ENCODE measurements at regions not wholly inside any gene's neighbourhood (a gene's known extent, or its start where the extent isn't known, plus 50 kb on each side); places are given as distances from the start of the nearest gene placed in this dataset.
"Not testable (repeated sequence)": the region's sequence is repeated elsewhere in the genome, so short reads cannot be mapped to it uniquely, and the experiment has no call there.

DNA sequence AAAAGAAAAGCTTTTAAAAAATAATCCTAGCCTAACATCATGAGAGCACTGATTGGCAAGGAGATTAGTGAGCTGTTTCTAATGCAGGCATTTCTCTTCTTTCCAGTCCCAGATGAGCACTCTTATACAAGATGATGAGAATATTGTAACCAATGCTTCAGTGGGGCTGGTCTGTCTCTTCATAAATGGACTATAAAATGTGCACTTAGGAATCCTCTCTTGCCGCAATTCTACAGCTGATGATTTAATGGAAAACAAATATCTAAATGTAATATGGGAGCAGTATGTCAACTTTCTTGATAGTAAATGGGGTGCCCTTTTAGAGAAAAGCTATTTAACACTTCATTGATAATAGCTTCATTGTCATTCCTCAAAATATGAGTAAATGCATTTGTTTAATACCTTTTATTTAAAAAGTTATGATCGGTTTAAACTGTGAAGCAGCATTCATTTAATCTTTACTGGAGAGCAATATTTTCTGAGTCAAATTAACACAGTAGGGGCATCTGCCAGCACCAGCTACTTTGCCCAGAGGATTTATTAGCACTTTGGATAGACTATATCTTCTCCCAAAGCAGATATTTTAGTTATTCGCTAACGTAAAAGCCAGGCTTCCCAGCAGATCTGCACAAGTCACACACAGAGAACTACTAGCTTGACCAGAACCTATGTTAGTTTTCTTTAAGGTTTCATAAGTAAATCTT, 985.9 kb downstream of the DIPK2A start:
- Histone ChIP-seq H3K9me3 (no peaks in the 10 kb centered on the region), H3K4me3 (no peak overlapping the region), H3K27ac (no peak overlapping the region), H3K27me3 (no peaks in the 10 kb centered on the region), H3K4me1 (no peaks in the 10 kb centered on the region), H3K36me3 (no peaks in the 10 kb centered on the region)
- intact Hi-C loops (cut with DNase I): no loop called here
- no peak for DNase-seq (ENCODE audit: low spot score in 2 of 2)
- TF ChIP-seq, protein P1, sequence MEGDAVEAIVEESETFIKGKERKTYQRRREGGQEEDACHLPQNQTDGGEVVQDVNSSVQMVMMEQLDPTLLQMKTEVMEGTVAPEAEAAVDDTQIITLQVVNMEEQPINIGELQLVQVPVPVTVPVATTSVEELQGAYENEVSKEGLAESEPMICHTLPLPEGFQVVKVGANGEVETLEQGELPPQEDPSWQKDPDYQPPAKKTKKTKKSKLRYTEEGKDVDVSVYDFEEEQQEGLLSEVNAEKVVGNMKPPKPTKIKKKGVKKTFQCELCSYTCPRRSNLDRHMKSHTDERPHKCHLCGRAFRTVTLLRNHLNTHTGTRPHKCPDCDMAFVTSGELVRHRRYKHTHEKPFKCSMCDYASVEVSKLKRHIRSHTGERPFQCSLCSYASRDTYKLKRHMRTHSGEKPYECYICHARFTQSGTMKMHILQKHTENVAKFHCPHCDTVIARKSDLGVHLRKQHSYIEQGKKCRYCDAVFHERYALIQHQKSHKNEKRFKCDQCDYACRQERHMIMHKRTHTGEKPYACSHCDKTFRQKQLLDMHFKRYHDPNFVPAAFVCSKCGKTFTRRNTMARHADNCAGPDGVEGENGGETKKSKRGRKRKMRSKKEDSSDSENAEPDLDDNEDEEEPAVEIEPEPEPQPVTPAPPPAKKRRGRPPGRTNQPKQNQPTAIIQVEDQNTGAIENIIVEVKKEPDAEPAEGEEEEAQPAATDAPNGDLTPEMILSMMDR (IDR thresholded peaks at IDR 0.05): no peak

DNA sequence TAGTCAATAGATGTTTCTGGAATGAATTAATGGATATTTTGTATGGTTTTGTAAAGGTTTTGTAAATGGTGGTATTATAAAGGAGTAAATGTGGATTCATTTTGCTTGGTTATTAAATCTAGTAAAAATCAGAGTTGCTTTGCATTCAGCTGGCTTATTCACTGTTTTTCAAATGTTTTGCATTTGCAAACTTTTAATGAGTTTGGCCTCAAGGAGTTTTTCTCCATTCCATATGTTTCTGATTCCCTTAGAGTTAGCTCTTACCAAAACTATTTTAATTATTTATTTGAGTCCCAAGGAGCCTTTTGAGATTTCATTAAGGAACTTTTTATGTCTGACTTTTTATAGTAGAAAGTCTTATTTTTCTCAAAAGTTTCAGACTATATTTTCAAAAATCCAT, 992.2 kb downstream of the DIPK2A start:
- TF ChIP-seq, protein P1 (IDR thresholded peaks at IDR 0.05): no peak
- DNase-seq (ENCODE audit: low spot score in 2 of 2): no peak
- Histone ChIP-seq H3K27ac (no peak overlapping the region), H3K9me3 (no peaks in the 10 kb centered on the region), H3K36me3 (no peaks in the 10 kb centered on the region), H3K4me1 (no peaks in the 10 kb centered on the region), H3K4me3 (no peak overlapping the region), H3K27me3 (no peaks in the 10 kb centered on the region)
- intact Hi-C loops (cut with DNase I): no loop called here

DNA sequence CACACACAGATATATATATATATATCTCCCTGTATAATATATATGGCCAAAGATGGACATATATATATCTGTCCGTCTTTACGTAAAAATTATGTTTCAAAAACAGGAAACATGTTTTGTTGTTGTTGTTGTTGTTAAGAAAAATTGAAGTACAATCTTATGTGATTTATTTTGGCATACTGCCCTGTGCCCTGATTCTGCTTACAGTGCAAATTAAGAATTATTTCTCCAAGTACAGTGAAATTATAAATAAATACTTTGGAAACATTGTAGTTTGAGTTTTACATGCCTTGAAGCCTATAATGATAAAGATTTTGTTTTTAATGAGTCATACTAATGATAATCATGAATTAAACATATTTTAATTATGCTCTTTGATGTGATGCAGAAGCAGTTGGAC, 994.9 kb downstream of the DIPK2A start:
- Histone ChIP-seq H3K36me3 (no peaks in the 10 kb centered on the region), H3K27me3 (no peaks in the 10 kb centered on the region), H3K4me3 (no peak overlapping the region), H3K9me3 (no peaks in the 10 kb centered on the region), H3K4me1 (no peaks in the 10 kb centered on the region), H3K27ac (no peak overlapping the region)
- DNase-seq (ENCODE audit: low spot score in 2 of 2): no peak
- TF ChIP-seq, protein P1 (IDR thresholded peaks at IDR 0.05): no peak
- intact Hi-C loops (cut with DNase I): no loop called here

DNA sequence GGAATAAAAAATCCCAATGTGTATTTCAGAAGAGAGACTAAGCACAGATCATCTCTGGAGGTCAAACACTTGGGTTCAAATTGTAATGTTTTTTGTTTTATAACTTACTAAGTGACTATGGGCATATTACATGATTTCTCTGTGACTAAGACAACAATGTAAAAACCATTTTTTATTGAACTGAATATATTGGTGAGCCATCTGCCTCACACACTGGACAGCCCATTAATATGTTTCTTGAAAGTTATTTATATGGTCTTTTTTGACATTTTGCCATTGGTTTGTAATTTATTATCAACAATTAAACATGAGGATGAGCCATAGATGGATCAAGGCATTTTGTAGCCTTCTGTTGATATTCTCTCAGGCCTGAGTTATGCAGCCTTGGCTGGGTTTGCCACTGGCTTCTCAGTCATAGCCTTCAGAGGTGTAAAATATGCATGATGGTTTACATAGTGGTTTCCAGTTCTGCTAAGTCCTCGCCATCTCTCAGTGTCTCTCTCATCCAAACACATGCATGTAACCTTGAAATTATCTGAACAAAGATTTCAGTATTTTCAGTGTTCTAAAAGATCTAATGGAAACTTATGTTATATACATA, 997.2 kb downstream of the DIPK2A start:
- intact Hi-C loops (cut with DNase I): no loop called here
- no peak overlapping the region for H3K27ac ChIP-seq

DNA sequence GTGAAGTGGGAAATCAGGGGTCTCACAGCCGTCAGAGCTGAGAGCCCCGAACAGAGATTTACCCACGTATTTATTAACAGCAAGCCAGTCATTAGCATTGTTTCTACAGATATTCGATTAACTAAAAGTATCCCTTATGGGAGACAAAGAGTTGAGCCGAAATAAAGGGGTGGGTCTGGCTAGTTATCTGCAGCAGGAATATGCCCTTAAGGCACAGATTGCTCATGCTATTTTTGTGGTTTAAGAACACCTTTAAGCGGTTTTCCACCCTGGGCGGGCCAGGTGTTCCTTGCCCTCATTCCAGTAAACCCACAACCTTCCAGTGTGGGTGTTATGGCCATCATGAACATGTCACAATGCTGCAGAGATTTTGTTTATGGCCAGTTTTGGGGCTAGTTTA, 1012.9 kb downstream of the DIPK2A start:
- H3K9me3 ChIP-seq; H3K27ac ChIP-seq; intact Hi-C loops (cut with DNase I); DNase-seq (ENCODE audit: low spot score in 2 of 2); H3K4me1 ChIP-seq; H3K27me3 ChIP-seq; H3K36me3 ChIP-seq; H3K4me3 ChIP-seq: not testable (repeated sequence)

More for the DNA sequence above, 997.2 kb downstream of the DIPK2A start:
- Histone ChIP-seq H3K36me3 (no peaks in the 10 kb centered on the region), H3K4me1 (no peaks in the 10 kb centered on the region), H3K9me3 (no peaks in the 10 kb centered on the region), H3K4me3 (no peak overlapping the region), H3K27me3 (no peaks in the 10 kb centered on the region)
- DNase-seq (ENCODE audit: low spot score in 2 of 2): no peak
- TF ChIP-seq, protein P1 (IDR thresholded peaks at IDR 0.05): no peak

DNA sequence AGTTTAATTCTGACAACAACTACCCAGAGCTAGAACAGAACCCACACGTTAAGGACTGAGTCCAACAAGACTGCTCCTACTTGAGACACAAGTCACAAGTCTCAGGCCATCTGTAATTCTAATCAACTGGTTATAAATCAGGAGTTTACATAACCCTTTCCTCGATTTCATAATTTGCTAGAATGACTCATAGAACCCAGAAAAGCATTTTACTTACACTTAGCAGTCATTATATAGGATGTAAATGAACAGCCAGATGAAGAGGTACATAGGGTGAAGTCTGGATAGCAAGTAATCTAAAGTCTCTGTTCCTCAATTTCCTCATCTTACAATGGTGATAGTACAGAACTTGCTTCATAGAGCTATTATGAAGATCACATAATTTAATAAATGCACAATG, 1018.2 kb downstream of the DIPK2A start:
- H3K4me3 ChIP-seq: no peak overlapping the region
- no peak for DNase-seq (ENCODE audit: low spot score in 2 of 2)
- no peaks in the 10 kb centered on the region for H3K27me3 ChIP-seq
- TF ChIP-seq, protein P1 (IDR thresholded peaks at IDR 0.05): no peak
- H3K4me1 ChIP-seq: no peaks in the 10 kb centered on the region
- H3K9me3 ChIP-seq: no peaks in the 10 kb centered on the region
- intact Hi-C loops (cut with DNase I): no loop called here
- H3K27ac ChIP-seq: no peak overlapping the region
- no peaks in the 10 kb centered on the region for H3K36me3 ChIP-seq
